AML-193 (cell line): ENCODE measurements at regions not wholly inside any gene's neighbourhood (a gene's known extent, or its start where the extent isn't known, plus 50 kb on each side); places are given as distances from the start of the nearest gene placed in this dataset.

Experiments used
- DNase-seq, 2 experiments: peaks; one replicate each; lab custom pipeline; 2025; lab: John Stamatoyannopoulos, UW

DNA sequence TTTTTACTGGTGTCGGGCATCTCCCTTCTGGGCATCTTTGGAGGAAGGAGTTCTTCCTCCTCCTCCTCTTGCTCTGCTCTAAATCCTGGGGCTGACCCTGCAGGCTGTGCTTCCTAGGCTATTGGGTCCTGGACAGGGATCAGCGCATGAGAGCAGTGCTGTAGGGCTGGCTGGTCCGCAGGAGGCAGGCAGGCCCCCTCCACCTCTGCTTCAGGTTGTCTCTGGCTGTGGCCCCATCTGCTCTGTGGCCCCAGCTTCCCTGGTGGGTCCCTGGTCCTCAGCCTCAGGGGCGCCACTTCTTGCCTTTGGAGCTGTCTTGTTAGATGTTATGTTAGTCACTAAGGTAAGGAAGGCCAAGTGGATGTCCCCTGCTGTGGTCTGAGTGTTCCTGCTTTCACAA lies 237.3 kb upstream of the PITRM1 start:
- no peak for DNase-seq

DNA sequence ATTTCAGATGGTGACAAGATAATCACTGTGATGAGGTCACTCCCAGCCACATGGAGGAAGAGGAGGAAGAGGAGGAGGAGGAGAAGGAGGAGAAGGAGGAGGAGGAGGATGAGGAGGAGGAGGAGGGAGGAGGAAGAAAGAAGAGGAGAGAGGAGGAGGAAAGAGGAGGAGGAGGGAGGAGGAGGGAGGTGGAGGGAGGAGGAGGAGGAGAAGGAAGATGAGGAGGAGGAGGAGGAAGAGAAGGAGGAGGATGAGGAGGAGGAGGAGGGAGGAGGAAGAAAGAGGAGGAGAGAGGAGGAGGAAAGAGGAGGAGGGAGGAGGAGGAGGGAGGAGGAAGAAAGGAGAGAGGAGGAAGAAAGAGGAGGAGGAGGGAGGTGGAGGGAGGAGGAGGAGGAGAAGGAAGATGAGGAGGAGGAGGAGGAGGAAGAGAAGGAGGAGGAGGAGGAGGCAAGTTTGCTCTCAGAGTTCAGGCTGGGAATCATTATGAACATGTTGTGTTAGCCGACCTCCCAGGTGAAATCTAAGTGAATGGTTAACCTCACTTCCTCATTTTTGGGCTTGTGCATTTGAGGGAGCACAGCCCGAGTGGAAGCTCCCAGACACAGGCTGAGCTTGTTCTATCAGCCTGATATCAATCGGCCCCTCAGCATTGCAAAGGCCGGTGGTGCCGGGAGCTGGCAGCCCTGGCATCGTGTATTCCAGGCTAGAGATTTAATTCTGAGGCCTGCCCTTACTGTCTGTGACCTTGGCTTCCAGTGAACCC lies 236.2 kb upstream of the PITRM1 start:
- no peak for DNase-seq

DNA sequence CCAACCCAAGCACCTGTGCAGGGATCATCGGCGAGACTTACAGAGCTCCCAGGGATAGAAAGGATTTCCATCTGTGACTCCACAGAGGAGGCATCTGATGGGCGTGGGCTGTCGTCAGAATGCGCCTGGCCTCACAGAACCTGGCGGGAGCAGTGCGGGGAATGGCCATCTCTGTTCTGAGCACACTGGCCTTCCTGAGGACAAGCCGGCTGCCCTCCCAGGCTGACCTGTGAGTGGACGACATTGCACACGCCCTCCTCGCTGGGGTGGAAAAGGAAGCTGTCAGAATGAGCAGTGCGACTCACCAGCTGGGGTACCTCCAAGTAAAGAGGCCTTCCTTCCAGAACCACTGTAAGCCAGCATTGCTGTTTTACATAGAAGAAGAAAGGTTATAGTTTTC lies 234.6 kb upstream of the PITRM1 start:
- no peak for DNase-seq

DNA sequence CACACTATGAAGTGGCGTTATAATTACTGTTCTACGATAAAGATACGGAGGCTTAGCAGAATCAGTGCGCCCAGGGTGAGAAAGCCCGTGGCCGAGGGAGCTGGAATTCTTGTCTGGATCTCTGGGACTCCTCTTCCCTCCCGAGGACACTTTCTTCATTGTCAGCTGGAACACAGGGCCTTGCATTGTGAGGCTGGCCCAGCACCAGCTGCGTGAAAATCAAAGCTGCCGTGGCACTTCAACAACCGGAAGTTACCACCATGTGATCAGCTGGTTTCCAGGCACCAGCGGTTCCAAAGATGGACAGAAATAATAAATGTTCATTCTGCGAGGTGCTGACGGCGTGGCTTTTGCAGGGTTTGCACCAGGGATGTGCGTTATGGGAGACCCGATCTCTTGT lies 234.0 kb upstream of the PITRM1 start:
- no peak for DNase-seq

DNA sequence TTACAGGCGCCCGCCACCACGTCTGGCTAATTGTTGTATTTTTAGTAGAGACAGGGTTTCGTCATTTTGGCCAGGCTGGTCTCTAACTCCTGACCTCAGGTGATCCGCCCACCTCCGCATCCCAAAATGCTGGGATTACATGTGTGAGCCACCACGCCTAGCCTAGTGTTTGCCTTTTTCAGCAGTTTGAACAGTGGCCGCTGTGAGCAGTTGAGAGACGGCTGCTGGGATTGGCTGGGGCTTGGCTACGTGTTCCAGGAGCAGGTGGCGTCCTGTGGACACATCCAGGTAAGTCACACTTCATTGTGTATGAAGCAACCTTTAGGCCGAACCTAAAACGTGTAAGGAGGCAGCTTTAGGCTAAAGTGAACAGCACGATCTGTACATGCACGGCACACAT lies 231.8 kb upstream of the PITRM1 start:
- no peak for DNase-seq

DNA sequence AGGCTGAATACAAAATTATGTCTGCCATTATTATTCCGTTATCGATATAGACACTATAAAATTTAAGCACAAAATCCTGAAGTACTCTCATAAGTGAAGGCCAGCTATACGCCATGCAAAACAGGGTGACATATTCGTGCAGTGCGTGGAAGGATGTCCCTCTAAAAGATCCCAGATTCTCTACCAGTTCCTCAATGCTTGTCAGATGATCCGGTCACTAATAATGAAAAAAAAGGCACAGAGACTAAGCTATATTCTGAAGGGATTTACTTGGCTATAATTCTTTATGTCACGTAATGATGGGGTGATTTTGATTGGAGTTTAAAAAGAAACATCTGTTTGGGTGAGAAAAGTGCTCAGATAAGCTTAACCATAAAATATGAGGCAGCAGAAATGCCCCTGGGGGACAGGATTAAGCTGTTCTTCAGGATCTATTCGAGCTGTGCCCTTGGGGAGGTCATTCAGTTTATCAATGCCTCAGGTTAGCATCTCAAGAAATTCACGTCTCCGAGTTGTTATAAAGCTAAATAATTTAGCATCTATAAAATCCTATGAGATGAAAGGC lies 229.7 kb upstream of the PITRM1 start:
- no peak for DNase-seq

DNA sequence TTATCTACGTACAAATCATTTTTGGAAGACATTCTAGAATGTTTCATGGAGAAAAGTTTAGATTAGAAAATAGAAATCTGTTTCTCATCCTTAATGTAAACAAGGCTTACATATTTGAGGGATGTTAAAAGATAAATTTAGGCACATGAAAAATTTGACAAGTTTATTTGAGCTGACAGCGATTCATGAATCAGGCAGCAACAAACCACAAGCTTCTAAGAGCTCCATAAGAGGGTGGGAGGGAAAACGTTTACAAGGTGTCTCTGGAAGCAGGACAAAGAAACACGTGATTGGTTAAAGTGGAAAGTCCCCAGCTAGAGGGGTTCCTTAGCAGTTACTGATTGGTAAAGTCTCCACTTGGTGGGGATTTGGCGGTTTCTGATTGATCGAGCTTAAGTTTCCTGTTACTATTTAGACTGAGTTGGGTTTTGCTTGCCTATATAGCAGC lies 228.9 kb upstream of the PITRM1 start:
- no peak for DNase-seq

DNA sequence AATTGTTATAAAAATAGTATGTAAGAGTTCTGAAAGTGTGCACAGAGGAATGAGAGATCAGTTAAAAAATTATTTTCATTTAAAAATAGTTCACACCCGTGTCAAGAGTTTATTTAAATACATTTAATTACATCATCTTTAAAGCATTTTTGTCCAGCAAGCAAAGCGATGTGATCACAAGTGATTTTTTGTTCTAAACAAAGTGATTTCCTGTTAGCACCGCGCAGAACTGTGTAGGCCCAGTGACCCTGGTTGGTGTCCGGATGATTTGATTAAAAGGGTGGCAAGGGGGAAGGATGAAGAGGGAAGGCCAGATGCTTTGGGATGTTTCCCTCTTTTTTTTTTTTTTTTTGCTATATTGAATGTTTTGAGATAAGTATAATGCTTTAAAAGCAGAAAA lies 227.8 kb upstream of the PITRM1 start:
- no peak for DNase-seq

DNA sequence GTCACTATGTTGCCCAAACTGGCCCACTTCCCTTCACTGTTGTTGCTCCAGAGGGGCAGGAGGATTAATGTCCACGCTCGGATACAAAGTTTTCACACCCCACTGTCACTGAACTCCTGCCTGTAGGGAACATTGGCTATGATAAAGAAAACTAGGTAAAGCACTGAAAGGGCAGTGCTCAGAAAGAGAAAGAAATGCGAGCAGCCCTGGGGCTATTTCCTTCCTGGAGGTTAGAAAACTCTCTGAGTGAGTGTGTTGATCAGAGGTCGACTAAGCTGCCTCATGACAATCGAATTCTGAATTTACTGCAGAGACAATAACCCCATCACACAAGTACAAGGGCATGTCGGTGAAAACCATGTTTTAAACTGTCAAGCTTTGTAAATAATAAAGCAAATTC lies 227.2 kb upstream of the PITRM1 start:
- DNase-seq, result no peak

DNA sequence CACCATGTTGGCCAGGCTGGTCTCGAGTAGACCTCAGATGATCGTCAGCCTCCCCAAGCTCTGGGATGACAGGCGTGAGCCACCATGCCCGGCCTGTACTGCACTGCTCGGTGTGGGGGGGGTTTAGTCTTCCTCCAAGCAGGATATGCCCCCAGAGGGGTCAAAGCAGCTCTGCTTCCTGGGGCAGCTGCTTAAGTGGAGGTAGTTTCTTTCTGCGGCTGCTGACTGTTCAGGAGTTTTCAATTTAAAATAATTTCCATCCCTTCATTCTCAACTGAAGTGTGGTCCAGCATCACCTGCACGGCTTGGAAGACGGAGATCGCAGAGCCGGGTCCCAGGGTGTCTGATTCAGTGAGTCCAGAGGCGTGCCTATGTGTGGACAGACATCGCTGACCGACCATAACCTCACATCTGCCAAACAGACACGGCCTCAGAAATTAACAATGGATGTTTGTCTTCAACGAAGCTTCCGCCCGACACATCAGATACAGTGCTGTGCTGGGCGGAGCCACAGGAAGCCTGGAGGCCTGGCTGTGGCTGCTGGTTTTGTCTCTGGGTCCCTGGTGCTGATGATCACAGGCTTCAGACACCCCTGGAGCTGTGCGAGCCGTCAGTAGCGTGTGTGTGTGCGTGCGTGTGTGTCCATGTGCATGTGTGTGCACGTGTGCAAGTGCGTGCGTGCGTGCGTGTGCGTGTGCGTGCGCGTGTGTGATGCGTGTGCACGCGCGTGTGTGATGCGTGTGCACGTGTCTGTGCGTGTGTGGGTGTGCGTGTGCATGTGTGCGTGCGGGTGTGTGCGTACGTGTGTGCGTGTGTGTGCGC lies 226.5 kb upstream of the PITRM1 start:
- no peak for DNase-seq

DNA sequence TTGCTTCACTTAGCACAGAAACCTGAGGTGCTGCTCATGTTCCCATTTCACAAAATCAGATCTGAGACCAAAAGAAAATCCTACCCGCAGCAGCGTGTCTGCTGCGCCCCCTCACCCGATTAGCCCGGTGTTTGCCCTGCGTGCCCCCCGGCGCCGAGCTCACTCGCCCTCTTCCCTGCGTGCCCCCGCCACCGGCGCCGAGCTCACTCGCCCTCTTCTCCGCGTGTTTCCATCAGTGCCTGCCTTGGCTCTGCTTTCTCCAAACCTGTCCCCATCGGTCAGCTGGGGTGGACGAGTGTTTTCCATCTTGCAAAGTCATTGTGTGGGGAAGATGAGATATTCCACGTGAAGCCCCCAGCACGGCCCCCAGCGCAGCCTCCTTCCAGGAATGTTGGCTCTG lies 225.3 kb upstream of the PITRM1 start:
- no peak for DNase-seq

DNA sequence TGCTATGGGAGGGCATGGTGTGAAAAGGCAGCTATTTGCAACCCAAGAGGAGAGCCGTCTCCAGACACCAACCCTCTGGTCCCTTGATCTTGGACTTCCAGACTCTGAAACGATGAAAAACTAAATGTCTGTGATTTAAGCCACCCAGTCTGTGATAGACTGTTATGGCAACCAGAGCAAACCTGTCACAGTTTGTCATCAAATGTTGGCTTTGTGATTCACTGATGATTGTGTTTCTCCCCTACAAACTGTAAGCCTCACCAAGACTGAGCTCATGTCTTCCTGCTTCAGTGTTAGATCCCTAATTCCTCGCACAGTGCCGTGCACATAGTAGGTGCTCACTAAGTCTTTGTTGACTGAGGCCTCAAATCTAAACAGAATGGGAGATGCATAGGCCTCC lies 224.6 kb upstream of the PITRM1 start:
- no peak for DNase-seq

DNA sequence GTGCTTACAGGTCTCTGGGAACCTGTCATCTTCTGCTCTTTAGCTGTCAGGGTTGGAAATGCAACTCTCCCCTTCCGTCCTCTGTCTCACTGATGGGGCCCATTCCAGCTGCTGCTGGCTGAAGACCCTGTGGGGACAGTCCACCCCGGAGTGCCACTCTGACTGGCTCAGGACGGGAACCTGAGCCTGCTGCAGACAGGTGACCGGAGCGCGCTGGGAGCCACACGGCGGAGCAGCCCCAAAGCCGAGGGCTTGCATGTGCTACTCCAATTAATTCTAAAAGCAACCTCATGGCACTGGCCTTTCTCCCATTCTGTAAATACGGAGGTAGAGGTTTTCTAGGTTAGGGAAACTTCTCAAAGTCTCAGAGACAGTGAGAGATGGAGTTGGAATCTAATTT lies 223.5 kb upstream of the PITRM1 start:
- DNase-seq, result no peak

DNA sequence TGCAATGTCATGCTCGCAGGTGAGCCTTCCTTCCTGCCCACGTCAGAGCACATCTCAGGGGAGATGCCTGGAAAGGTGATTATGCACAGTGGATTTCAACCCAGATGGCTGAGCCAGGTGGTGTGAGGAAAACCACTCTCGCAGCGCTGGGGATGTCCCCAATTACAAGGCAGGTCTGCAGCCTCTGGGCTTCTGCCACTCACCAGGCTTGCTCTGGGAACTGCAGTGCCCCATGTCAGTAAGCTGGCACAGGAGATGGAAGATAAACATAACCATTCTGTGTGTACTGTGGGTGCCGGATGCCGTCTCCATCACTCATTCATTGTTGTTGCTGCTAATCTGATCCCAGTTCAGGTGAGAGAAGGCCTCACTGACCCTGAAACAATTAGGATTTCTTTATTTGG lies 222.9 kb upstream of the PITRM1 start:
- DNase-seq, result no peak

DNA sequence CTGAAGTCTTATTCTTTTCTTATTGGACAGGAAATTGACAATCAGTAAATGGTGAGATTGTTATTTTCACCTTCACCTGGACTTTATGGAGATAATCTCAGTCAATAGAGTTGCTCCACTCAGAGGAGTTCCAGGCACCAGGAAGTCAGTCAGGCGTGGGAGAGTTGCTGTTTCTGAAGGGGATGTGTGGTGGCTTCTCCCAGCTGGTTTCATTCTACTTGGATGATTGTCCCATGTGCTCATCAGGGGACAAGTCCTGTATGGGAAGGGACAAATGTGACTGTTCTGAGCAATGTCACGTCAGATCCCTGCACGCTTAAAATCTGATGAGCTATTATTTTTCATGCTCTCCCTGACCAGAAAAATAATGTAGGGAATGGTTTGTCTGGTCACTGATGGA lies 222.5 kb upstream of the PITRM1 start:
- DNase-seq, result no peak

DNA sequence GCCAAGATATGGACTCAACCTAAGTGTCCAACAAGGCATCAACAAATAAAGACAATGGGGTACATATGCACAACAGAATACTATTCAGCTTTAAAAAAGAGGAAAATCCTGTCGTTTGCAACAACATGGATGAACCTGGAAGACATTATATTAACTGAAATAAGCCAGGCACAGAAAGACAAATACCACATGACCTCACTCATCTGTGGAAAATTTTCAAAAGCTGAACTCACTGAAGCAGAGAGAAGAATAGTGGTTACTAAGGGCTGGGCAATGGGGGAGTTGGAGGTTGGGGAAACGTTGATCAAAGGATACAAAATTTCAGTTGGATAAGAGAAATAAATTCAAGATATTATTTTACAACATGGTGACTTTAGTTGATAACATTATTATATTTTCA lies 221.4 kb upstream of the PITRM1 start:
- DNase-seq, result no peak

DNA sequence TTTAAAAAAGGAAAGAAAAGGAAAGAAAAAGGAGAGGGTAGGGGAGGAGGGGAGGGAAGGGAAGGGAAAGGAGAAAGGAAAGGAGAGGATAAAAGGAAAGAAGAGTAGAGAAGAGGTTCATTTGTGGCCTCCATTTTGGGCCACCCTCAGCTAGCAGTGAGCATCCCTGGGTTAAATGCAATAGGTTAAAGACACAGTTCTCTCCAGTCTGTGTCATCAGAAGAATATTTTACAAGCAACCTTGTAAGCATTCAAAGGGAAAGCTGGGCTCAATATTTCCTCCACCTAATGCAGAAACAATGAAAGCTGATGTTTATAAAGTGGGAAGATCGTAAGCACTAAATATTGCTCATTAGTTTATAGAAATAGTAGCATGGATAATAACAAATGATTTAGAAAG lies 219.1 kb upstream of the PITRM1 start:
- DNase-seq, result no peak

DNA sequence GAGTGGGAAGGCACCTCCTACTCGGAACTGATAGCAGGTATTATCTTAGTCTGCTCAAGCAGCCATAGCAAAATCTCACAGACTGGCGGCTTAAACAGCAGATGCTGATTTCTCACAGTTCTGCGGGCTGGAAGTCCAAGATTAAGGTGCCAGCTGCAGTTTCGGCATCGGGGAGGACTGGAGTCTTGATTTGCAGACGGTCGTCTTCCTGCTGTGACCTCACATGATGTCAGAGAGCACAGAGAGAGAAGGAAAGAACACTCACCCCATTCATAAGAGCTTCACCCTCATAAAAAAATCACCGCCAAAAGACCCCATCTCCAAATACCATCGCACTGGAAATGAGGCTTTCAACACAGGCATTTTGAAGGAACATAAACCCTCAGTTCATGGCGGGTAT lies 216.5 kb upstream of the PITRM1 start:
- DNase-seq, result no peak

DNA sequence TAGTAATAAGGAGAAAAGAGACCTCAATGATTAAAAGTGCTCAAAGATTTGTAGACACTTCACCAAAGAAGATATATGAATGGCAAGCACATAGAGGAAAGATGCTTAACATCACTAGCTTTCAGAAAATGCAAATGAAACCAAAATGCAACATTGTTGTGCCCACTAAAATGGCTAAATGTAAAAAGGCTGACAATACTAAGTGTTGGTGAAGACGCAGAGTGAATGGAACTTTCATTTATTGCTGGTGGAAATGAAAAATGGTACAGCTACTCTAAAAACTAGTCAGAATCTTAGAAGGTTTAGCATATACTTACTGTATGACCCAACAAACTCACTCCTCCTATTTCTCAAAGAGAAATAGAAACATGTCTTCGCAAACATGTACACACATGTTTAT lies 212.9 kb upstream of the PITRM1 start:
- DNase-seq, result no peak

DNA sequence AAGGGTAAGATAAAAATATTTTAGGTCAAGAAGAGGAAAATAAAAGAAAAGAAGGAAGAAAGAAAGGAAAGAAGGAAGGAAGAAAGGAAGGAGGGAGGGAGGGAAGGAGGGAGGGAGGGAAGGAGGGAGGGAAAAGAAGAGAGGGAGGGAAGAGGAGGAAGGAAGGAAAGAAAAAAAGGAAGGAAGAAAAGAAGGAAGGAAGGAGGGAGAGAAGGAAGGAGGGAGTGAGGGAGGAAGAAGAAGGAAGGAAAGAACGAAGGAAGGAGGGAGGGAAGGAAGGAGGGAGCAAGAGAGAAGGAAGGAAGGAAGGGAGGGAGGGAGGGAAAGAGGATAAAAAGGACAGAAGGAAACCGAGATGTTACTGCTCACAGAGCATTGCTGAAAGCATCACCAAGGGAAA lies 209.5 kb upstream of the PITRM1 start:
- DNase-seq, result no peak

DNA sequence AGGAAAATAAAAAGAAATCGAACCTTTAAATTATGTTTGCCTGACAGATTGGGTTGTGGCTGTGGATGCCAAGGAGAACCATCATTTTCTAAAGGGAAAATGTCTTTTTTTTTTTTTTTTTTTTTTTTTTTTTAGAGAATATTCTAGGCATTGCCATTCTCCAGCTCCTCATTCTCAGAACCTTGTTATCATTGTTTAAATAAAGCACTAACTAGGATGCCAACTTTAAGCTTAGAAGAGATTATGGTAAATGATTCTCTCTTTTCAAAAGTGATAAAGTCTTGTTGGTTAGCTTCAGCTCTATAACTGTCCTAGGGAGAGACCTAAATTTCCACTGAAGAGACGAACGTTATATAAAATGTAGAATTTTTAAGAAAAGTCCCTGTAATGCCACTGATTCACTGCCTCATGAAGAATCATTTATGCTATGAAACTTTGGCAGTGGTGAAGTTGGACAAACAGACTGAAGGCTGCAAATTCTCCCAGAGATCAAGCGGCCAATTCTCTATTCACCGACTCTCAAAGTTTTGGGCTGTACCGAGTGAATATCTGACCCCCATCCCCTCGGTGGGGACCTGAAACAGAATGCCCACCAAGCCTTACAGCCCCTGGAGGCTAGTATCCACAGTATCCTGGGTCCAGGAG lies 207.9 kb upstream of the PITRM1 start:
- no peak for DNase-seq

DNA sequence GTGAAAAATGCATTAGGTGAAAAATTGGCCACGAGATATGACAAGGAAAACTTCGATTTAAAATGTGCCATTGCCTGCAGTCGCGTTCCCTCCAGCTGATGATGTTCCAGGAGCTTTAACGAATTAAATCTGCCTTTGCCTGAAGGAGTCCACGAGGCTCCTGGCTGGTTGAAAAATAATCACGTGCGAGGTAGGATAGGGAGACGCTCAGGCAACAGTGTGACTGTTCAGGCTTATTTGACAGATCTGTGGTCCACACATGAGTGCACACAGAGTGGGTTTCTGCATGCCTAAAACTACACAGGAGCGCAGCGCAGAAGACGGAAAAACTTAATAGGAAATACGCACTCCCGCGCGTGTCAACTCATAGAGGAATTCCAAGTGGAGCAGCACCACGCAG lies 204.0 kb upstream of the PITRM1 start:
- no peak for DNase-seq

DNA sequence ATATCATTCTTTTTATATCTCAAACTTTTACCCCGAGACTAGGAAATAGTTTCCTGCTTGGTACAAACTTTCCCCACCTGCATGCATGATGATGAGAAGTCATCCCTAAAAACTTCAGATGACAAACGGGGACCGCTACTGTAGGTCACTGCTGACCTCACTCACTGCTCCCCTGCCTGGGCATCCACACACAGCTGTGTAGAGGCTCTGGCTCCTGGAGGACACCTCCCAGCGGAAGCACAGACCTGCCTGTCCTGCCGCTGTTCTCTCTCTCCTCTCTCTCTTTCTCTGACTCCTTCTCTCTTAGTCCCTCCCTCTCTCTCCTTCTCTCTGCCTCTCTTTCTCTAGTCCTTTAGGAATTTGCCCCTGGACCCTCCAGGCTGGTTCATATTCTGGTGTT lies 202.9 kb upstream of the PITRM1 start:
- no peak for DNase-seq
